HG03039 (cell line): ENCODE measurements at regions not wholly inside any gene's neighbourhood (a gene's known extent, or its start where the extent isn't known, plus 50 kb on each side); places are given as distances from the start of the nearest gene placed in this dataset.
"Not testable (repeated sequence)": the region's sequence is repeated elsewhere in the genome, so short reads cannot be mapped to it uniquely, and the experiment has no call there.

ENCODE experiments used
- ATAC-seq: cut with Tn5 transposase; IDR thresholded peaks from one replicate; pipeline ENCODE4 v1.9.1; 2021; ENCODE audit warnings: mild to moderate bottlenecking, moderate library complexity; ENCODE audit not compliant: unreplicated experiment

DNA sequence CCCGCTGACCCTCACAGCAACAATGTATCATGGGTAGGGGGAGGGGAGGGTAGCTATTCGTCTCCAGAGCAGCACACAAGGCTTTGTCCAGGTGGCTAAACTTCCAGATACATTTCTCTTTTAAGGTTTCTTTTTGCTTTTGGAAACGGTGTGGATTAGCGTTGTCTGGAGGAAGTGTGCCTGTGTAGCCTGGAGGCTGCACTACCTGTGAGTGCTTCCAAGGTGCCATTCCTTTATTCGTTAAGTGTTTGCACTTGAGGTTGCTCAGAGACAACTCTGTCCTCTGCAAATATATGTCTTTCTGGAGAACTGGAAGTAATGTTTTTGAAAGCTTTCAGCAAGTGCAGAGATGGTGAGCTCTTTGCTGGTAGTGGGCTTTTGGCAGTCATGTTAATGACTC lies 53.1 kb downstream of the HSFY1 start:
- not testable (repeated sequence) for ATAC-seq

DNA sequence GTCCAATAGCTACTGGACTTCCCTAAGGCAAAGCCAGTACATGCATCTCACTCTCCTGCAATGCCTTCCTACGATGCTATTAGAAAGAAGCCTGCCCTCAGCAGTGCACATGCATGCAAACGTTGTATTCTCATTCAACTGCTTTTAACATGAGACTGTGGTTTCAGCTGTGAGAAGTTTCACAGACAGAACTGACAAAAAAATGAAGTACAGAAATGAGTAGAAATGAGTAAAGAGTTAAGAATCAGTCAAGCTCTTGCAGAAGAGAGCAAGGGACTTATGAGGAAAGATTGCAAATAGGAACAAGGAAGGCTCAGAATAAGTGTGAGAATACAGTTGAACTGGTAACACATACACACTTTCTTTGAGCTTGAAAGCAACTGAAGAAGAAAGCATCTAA lies 54.8 kb downstream of the HSFY1 start:
- ATAC-seq = peak; percentile 89

DNA sequence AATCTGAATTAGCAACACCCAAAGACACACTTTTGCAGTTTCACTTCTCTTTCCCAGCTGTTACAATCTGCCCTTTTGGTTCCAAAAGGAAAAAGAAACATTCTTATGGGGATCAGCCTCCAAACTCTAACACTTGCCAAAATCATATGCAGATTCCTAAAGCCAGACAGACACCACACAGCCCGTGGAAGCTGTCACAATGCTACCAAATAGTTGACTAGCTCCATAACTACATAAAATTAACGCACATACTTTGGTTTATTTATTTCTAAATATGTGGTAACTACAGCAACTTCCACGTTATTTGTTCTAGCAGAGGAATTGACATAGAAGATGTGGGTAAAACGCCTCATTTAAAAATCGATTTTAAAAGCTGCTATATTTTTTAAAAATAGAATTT lies 59.7 kb downstream of the HSFY1 start:
- ATAC-seq = not testable (repeated sequence)

DNA sequence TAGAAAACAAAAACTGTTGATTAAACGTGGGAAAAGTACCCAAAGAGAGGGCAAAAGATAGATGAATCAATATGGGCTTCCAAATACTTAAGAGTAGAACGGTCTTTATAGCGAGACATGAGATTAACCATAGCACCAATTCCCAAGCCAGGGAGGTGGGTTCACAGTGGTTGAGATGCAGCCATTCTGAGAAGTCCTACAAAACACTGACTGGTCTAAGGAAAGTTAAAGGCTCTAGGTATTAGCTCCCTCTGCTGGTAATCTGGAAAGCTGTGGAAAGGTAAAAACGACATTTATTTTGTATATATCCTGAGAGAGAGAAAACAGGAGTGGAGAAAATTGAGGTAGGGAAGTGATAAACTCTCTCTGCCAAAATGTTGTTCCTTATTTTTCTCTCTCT lies 61.7 kb downstream of the HSFY1 start:
- ATAC-seq = not testable (repeated sequence)

DNA sequence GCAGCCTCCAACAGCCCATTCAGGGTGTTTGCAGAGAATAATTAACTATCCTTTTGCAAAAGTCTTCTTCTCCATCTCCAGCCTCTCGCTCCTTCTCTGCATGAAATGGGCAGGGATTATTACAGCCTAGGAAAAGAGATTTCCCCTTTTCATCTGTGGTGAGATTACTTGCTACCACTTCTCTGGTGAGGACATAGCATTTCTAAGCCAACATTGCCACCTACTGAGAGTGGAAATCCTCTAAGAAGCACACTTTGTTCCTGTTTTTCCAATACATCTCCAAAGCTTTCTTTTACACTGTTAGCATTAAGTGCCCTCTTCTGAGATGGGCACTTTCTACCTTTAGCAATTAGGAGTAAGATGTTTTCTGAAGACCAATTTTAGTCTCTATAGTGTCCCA lies 69.3 kb downstream of the HSFY1 start:
- not testable (repeated sequence) for ATAC-seq

DNA sequence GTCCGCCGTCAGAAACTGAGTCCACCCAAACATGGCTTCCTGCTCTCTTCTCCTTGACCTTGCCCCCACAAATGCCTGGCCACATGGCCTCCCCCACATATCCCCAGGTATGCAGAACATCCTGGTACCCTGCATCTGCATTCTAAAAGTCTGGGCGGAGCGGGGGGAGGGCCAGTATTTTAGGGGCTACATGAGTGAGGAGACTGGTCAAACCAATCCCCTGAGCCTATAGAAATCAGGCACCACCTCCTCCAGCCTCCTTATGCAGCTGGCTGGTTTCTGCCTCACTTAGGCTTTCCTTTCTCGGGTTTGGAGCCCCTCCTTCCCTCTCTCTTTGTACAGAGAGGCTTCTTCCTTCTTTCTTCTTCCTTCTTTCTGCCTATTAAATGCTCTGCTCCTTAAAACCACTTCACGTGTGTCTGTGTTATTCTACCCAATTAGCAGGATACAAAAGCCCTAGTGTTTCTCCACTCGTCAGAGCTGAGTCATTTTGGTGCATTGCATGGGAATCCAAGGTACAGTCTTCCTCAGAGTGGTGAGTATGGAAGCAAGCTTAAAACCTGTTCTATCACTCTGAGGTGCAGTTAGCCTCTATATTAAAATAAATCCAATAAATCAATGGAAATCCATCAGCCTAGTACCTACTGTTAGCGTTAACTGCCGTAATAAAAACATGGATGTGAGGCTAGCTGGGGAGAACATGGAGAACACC lies 83.4 kb downstream of the HSFY1 start:
- not testable (repeated sequence) for ATAC-seq

DNA sequence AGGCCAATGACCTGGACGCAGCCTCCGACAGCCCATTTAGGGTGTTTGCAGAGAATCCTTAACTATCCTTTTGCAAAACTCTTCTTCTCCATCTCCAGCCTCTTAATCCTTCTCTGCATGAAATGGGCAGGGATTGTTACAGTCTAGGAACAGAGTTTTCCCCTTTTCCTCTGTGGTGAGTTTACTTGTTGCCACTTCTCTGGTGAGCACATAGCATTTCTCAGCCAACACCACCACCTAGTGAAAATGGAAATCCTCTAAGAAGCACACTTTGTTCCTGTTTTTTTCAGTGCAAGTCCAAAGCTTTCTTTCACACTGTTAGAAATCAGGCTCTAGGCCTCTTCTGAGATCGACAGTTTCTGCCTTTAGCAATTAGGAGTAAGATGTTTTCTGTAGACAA lies 84.1 kb downstream of the HSFY1 start:
- not testable (repeated sequence) for ATAC-seq

DNA sequence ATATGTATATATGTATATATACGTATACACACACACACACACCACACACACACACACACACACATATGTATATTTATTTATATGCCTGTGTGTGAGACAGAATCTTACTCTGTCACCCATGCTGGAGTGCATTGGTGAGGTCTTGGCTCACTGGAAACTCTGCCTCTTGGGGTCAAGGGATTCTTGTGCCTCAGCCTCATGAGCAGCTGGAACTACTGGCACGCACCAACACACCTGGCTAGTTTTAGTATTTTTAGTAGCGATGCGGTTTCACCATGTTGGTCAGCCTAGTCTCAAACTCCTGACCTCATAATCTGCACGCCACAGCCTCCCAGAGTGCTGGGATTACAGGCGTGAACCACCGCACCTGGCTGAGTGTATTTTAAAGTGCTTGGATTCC lies 85.1 kb downstream of the HSFY1 start:
- ATAC-seq = not testable (repeated sequence)

DNA sequence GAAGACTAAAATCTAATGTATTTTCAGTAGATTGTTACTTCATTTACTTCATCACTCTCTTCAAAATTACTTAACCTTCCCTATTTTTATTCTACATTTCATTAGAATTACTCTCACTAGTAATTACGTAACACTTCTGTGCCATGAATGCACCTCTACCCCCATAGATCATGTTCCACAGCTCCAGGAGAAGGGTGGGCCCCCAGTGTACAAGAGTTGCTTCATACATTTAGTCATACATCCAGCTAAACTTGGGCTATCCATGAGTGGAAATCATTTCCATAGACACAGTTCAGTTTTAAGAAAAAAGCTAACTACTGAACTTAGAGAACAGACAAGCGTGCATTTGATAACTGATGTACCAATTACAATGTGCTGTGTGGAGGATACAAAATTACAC lies 104.2 kb downstream of the HSFY1 start:
- no peak for ATAC-seq

DNA sequence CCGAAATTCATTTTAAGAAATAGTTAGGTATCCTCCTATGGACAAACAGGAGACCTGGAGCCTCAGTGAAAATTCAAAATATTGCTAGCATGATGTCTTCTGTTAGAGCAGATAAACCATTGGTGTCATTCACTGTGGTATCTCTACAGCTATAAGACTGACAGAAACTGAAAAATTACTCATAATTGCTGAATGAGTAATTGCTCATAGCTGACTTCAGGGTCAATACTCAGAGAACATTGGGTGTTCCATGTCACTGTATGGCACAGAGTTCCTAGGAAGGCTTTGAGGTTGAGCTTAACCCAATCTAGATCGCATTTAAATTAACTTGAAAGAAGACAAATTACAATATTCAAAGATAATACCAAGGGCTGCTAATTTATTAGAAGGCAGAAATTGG lies 109.0 kb downstream of the HSFY2 start:
- peak; percentile 86 for ATAC-seq

DNA sequence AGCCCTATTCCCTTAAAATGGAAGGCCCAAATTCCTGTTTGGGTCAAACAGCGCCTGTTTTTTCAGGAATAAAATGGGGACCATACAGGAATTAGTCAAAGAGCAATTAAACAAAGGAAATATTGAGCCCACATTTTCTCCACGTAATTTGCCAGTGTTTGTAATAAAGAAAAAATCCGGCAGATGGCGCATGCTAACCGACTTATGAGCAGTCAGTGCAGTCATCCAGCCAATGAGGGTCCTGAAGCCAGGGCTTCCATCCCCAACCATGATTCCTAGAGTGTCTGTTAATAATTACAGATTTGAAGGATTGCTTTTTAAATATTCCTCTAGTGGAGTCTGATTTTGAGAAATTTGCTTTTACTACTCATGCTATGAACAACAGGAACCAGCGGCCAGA lies 103.7 kb downstream of the HSFY2 start:
- ATAC-seq = no peak

DNA sequence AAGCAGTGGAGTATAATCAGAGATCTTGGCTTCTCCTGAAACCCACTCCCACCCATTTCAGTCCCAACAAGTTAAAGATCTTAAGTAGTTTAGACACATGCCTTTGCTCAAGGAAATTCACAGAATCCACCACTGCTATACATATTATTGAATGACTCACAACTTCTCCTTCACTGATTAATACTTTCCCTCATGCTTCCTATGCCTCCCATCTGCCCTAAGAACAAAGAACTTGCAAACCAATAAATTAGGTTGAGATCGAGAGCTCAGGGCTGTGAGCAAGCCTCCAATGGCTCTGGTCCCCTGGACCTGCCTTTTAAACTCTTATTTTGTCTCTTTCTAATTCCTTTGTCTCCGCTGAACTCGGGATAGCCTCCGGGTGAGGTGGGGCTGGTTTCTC lies 101.6 kb downstream of the HSFY2 start:
- ATAC-seq = no peak

DNA sequence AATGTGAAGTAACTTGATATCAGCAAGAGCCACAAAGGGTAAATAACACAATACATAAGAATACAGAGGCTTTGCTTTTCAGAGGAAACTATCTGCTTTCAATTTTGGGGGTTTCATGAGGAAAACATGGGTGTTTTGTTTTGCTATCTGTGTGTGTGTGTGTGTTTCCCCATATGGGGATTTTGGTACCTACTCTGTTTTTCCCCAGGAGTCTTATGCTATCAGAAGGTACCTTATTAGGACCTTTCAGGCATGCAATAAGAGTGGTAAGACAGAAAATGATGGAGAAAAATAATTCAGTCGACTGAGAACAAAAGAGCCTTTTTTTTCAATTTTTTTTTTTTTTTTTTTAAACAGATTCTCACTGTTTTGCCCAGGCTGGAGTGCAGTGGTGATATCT lies 87.5 kb downstream of the HSFY2 start:
- ATAC-seq = not testable (repeated sequence)

DNA sequence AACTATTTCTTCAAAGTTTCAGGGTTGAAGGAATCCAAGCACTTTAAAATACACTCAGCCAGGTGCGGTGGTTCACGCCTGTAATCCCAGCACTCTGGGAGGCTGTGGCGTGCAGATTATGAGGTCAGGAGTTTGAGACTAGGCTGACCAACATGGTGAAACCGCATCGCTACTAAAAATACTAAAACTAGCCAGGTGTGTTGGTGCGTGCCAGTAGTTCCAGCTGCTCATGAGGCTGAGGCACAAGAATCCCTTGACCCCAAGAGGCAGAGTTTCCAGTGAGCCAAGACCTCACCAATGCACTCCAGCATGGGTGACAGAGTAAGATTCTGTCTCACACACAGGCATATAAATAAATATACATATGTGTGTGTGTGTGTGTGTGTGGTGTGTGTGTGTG lies 85.2 kb downstream of the HSFY2 start:
- ATAC-seq = not testable (repeated sequence)

DNA sequence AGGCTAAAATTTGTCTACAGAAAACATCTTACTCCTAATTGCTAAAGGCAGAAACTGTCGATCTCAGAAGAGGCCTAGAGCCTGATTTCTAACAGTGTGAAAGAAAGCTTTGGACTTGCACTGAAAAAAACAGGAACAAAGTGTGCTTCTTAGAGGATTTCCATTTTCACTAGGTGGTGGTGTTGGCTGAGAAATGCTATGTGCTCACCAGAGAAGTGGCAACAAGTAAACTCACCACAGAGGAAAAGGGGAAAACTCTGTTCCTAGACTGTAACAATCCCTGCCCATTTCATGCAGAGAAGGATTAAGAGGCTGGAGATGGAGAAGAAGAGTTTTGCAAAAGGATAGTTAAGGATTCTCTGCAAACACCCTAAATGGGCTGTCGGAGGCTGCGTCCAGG lies 84.1 kb downstream of the HSFY2 start:
- ATAC-seq = not testable (repeated sequence)

DNA sequence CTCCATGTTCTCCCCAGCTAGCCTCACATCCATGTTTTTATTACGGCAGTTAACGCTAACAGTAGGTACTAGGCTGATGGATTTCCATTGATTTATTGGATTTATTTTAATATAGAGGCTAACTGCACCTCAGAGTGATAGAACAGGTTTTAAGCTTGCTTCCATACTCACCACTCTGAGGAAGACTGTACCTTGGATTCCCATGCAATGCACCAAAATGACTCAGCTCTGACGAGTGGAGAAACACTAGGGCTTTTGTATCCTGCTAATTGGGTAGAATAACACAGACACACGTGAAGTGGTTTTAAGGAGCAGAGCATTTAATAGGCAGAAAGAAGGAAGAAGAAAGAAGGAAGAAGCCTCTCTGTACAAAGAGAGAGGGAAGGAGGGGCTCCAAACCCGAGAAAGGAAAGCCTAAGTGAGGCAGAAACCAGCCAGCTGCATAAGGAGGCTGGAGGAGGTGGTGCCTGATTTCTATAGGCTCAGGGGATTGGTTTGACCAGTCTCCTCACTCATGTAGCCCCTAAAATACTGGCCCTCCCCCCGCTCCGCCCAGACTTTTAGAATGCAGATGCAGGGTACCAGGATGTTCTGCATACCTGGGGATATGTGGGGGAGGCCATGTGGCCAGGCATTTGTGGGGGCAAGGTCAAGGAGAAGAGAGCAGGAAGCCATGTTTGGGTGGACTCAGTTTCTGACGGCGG lies 83.5 kb downstream of the HSFY2 start:
- ATAC-seq = not testable (repeated sequence)

DNA sequence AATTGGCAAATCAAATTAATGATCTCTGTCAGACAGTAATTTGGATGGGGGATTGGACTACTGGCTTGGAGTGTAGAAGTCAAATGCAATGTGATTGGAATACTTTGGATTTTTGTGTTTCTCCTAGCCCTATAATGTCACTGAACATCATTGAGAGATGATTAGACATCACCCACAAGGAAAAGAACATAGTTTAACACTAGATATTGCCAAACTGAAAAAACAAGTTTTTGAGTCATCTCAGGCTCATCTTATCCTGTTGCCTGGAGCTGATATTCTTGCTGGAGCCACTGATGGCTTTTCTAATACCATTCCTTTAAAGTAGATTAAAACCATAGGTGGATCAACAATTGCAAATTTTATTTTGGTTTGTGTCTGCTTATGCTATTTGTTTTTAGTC lies 76.7 kb downstream of the HSFY2 start:
- not testable (repeated sequence) for ATAC-seq

DNA sequence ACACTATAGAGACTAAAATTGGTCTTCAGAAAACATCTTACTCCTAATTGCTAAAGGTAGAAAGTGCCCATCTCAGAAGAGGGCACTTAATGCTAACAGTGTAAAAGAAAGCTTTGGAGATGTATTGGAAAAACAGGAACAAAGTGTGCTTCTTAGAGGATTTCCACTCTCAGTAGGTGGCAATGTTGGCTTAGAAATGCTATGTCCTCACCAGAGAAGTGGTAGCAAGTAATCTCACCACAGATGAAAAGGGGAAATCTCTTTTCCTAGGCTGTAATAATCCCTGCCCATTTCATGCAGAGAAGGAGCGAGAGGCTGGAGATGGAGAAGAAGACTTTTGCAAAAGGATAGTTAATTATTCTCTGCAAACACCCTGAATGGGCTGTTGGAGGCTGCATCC lies 69.3 kb downstream of the HSFY2 start:
- not testable (repeated sequence) for ATAC-seq

DNA sequence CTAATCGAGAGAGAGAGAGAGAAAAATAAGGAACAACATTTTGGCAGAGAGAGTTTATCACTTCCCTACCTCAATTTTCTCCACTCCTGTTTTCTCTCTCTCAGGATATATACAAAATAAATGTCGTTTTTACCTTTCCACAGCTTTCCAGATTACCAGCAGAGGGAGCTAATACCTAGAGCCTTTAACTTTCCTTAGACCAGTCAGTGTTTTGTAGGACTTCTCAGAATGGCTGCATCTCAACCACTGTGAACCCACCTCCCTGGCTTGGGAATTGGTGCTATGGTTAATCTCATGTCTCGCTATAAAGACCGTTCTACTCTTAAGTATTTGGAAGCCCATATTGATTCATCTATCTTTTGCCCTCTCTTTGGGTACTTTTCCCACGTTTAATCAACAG lies 61.8 kb downstream of the HSFY2 start:
- ATAC-seq = not testable (repeated sequence)

DNA sequence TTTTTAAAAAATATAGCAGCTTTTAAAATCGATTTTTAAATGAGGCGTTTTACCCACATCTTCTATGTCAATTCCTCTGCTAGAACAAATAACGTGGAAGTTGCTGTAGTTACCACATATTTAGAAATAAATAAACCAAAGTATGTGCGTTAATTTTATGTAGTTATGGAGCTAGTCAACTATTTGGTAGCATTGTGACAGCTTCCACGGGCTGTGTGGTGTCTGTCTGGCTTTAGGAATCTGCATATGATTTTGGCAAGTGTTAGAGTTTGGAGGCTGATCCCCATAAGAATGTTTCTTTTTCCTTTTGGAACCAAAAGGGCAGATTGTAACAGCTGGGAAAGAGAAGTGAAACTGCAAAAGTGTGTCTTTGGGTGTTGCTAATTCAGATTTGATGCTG lies 59.8 kb downstream of the HSFY2 start:
- not testable (repeated sequence) for ATAC-seq

DNA sequence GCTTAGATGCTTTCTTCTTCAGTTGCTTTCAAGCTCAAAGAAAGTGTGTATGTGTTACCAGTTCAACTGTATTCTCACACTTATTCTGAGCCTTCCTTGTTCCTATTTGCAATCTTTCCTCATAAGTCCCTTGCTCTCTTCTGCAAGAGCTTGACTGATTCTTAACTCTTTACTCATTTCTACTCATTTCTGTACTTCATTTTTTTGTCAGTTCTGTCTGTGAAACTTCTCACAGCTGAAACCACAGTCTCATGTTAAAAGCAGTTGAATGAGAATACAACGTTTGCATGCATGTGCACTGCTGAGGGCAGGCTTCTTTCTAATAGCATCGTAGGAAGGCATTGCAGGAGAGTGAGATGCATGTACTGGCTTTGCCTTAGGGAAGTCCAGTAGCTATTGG lies 54.8 kb downstream of the HSFY2 start:
- ATAC-seq = peak; percentile 89

DNA sequence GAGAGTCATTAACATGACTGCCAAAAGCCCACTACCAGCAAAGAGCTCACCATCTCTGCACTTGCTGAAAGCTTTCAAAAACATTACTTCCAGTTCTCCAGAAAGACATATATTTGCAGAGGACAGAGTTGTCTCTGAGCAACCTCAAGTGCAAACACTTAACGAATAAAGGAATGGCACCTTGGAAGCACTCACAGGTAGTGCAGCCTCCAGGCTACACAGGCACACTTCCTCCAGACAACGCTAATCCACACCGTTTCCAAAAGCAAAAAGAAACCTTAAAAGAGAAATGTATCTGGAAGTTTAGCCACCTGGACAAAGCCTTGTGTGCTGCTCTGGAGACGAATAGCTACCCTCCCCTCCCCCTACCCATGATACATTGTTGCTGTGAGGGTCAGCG lies 53.1 kb downstream of the HSFY2 start:
- ATAC-seq = not testable (repeated sequence)
